ENCODE measurements at regions not wholly inside any gene's neighbourhood (a gene's known extent, or its start where the extent isn't known, plus 50 kb on each side); places are given as distances from the start of the nearest gene placed in this dataset.

GRCh38 chr4:151960449-151961230 lies 199.8 kb upstream of the GATB start:
- TF ChIP-seq, protein P1, sequence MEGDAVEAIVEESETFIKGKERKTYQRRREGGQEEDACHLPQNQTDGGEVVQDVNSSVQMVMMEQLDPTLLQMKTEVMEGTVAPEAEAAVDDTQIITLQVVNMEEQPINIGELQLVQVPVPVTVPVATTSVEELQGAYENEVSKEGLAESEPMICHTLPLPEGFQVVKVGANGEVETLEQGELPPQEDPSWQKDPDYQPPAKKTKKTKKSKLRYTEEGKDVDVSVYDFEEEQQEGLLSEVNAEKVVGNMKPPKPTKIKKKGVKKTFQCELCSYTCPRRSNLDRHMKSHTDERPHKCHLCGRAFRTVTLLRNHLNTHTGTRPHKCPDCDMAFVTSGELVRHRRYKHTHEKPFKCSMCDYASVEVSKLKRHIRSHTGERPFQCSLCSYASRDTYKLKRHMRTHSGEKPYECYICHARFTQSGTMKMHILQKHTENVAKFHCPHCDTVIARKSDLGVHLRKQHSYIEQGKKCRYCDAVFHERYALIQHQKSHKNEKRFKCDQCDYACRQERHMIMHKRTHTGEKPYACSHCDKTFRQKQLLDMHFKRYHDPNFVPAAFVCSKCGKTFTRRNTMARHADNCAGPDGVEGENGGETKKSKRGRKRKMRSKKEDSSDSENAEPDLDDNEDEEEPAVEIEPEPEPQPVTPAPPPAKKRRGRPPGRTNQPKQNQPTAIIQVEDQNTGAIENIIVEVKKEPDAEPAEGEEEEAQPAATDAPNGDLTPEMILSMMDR (IDR thresholded peaks at IDR 0.05; ENCODE audit: low read depth, low read length): no peak
- no peak for TF ChIP-seq POLR2A (IDR thresholded peaks at IDR 0.05; ENCODE audit: extremely low read depth, insufficient read length)

All from NB4 (cell line).